Tibial nerve (tissue), 4 donors: ENCODE measurements at regions not wholly inside any gene's neighbourhood (a gene's known extent, or its start where the extent isn't known, plus 50 kb on each side); places are given as distances from the start of the nearest gene placed in this dataset.

Source experiments
- DNase-seq, 2 donors: peaks; one replicate each; pipeline ENCODE4 v3.0.0-alpha.2; 2019; ENCODE audit warnings: low spot score in 2 of 2
- H3K27ac ChIP-seq, 4 donors: fragments of 200-600 bp; sonication (generic) in 3 of 4; one replicate each; pipeline ENCODE4 v1.5.1; 2017 to 2019; ENCODE audit warnings: mild to moderate bottlenecking in 1 of 4
- H3K27me3 ChIP-seq, 2 donors: fragments of 200-600 bp; sonication (generic) in 1 of 2; one replicate each; pipeline versions ENCODE4 v1.5.1 to v1.6.0; 2017 to 2019
- H3K36me3 ChIP-seq, 3 donors: fragments of 200-600 bp; sonication (generic); one replicate each; pipeline ENCODE4 v1.5.1; 2018 to 2019
- H3K4me1 ChIP-seq, 4 donors: fragments of 200-600 bp; sonication (generic) in 3 of 4; one replicate each; pipeline ENCODE4 v1.5.1; 2017 to 2019
- H3K4me3 ChIP-seq, 4 donors: fragments of 200-600 bp; sonication (generic) in 3 of 4; one replicate each; pipeline ENCODE4 v1.5.1; 2017 to 2019; ENCODE audit warnings: mild to moderate bottlenecking in 1 of 4, moderate library complexity in 1 of 4
- H3K9me3 ChIP-seq, 4 donors: fragments of 200-600 bp; sonication (generic) in 3 of 4; one replicate each; pipeline ENCODE4 v1.5.1; 2017 to 2019
- EP300 ChIP-seq, 2 donors: sonication (generic); formaldehyde crosslinking; IDR thresholded peaks; one replicate each; pipeline ENCODE4 v1.6.1; 2017; ENCODE audit warnings: antibody characterized with exemption in 2 of 2, mild to moderate bottlenecking in 1 of 2
- POLR2A ChIP-seq, 2 donors: fragments of 450-650 bp; IDR thresholded peaks; one replicate each; pipeline ENCODE4 v1.6.1; 2017; ENCODE audit warnings: antibody characterized with exemption in 2 of 2, mild to moderate bottlenecking in 2 of 2, moderate library complexity in 2 of 2
- WGBS, 2 donors: methylation state at CpG; one replicate each; pipeline ENCODE4 v1.1.5; 2018; 5-methylcytosine and 5-hydroxymethylcytosine counted together
- TF ChIP-seq, protein P1 (sequence below), 5 experiments: fragments of 200-600 bp in 3 of 5; fragments of 450-650 bp in 2 of 5; sonication (generic) in 3 of 5; IDR thresholded peaks; one replicate each; pipeline ENCODE4 v1.5.1; 2016 to 2019; ENCODE audit warnings: antibody characterized with exemption in 5 of 5, mild to moderate bottlenecking in 3 of 5, moderate library complexity in 2 of 5

GRCh38 chr15:87752250-87752951, 504.1 kb downstream of the NTRK3 start:
- TF ChIP-seq POLR2A (IDR thresholded peaks at IDR 0.05) (no peak), EP300 (IDR thresholded peaks at IDR 0.05) (peak in 1 of 2 donors; percentile 75)
- TF ChIP-seq, protein P1, sequence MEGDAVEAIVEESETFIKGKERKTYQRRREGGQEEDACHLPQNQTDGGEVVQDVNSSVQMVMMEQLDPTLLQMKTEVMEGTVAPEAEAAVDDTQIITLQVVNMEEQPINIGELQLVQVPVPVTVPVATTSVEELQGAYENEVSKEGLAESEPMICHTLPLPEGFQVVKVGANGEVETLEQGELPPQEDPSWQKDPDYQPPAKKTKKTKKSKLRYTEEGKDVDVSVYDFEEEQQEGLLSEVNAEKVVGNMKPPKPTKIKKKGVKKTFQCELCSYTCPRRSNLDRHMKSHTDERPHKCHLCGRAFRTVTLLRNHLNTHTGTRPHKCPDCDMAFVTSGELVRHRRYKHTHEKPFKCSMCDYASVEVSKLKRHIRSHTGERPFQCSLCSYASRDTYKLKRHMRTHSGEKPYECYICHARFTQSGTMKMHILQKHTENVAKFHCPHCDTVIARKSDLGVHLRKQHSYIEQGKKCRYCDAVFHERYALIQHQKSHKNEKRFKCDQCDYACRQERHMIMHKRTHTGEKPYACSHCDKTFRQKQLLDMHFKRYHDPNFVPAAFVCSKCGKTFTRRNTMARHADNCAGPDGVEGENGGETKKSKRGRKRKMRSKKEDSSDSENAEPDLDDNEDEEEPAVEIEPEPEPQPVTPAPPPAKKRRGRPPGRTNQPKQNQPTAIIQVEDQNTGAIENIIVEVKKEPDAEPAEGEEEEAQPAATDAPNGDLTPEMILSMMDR (IDR thresholded peaks at IDR 0.05) = no peak
- Histone ChIP-seq H3K27me3 (no peaks in the 10 kb centered on the region), H3K9me3 (no peaks in the 10 kb centered on the region), H3K4me1 (peaks cover 0 to 24% (median 15%) of the 10 kb centered on the region in 4 donors), H3K36me3 (no peaks in the 10 kb centered on the region), H3K27ac (peak overlapping the region in 2 of 4 donors; percentile 14 to 23), H3K4me3 (no peak overlapping the region)
- WGBS, 2 donors = 9 to 12% methylated on average over 5 of the region's 5 CpGs
- DNase-seq = peak in 1 of 2 donors; percentile 36

GRCh38 chr15:87748483-87748882, 508.1 kb downstream of the NTRK3 start:
- TF ChIP-seq EP300 (IDR thresholded peaks at IDR 0.05) = no peak
- TF ChIP-seq POLR2A (IDR thresholded peaks at IDR 0.05) = no peak
- TF ChIP-seq, protein P1 (IDR thresholded peaks at IDR 0.05) = no peak
- Histone ChIP-seq H3K27me3 (no peaks in the 10 kb centered on the region), H3K9me3 (no peaks in the 10 kb centered on the region), H3K36me3 (no peaks in the 10 kb centered on the region), H3K4me1 (peaks cover 0 to 32% (median 15%) of the 10 kb centered on the region in 4 donors), H3K27ac (no peak overlapping the region), H3K4me3 (no peak overlapping the region)
- no peak for DNase-seq
- 89 to 96% methylated on average over 8 of the region's 8 CpGs for WGBS, 2 donors

DNA sequence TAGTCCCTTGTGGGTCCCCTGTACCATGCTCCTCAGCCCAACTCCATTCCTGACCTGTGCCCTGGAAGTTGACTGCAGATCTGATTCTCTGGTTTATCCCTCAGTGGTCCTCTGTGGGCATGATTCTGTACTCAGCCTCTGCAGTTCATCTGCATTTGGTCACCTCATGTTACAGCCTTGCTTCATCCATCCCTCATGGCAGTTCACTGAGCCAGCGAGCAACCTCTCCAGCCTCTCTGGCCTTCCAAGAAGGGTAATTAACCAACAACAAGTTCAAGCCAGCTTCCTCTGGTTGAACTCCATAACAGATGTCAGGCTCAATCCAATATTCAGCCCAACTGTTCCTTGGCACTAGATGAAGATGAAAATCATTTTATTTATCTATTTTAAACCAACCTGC, 509.5 kb downstream of the NTRK3 start:
- Histone ChIP-seq H3K4me3 (no peak overlapping the region), H3K27me3 (no peaks in the 10 kb centered on the region), H3K27ac (no peak overlapping the region), H3K9me3 (no peaks in the 10 kb centered on the region), H3K4me1 (peaks cover 0 to 18% (median 3%) of the 10 kb centered on the region in 4 donors), H3K36me3 (no peaks in the 10 kb centered on the region)
- TF ChIP-seq, protein P1 (IDR thresholded peaks at IDR 0.05) = no peak
- TF ChIP-seq POLR2A (IDR thresholded peaks at IDR 0.05) (no peak), EP300 (IDR thresholded peaks at IDR 0.05) (no peak)
- DNase-seq = no peak
- 59 to 63% methylated on average over 1 of the region's 1 CpG for WGBS, 2 donors

DNA sequence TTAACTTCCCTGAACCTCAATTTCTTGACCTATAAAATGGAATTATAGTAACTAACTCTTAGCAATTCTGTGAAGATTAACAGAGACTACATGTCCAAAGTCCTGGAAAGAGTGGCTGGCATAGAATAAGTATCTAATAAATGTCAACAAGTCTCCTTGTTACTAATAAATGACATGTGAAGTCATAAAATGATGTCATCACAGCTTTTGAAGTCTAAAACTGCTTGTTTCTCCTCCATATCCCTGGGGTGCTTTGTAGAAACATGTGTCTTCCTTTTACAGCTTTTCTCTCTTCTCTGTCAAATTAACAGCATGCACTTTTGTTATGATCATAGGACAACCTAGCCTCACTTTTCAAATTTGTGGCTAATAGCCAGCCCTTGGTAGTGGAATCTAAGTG, 510.2 kb downstream of the NTRK3 start:
- peaks cover 0 to 10% (median 0%) of the 10 kb centered on the region in 4 donors for H3K4me1 ChIP-seq
- no peak overlapping the region for H3K4me3 ChIP-seq
- H3K27ac ChIP-seq = no peak overlapping the region
- no peaks in the 10 kb centered on the region for H3K9me3 ChIP-seq
- H3K36me3 ChIP-seq = no peaks in the 10 kb centered on the region
- TF ChIP-seq EP300 (IDR thresholded peaks at IDR 0.05) (no peak), POLR2A (IDR thresholded peaks at IDR 0.05) (no peak)
- TF ChIP-seq, protein P1 (IDR thresholded peaks at IDR 0.05) = no peak
- H3K27me3 ChIP-seq = no peaks in the 10 kb centered on the region
- DNase-seq = no peak

DNA sequence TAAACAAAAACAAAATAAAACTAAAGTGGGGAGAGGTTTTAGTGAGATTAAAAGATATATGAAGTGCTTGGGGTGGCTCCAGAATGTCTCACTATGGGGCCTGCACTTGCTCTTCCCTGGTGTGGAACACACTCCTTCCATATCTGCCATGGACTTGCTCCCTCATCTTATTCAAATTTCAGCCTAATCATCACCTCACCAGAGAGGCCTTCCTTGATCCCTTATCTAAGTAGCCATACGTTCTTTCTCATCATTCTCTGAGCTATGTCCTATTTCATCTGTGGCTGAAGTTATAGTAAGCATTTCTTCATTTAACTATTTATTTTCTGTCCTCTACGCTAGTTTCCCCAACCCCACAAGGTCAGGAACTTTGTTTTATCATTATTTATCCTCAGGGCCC, 511.7 kb downstream of the NTRK3 start:
- H3K4me3 ChIP-seq = no peak overlapping the region
- H3K9me3 ChIP-seq = no peaks in the 10 kb centered on the region
- 92 to 93% methylated on average over 2 of the region's 2 CpGs for WGBS, 2 donors
- H3K27me3 ChIP-seq = no peaks in the 10 kb centered on the region
- no peak overlapping the region for H3K27ac ChIP-seq
- H3K4me1 ChIP-seq = peaks cover 0 to 10% (median 0%) of the 10 kb centered on the region in 4 donors
- DNase-seq = no peak
- TF ChIP-seq EP300 (IDR thresholded peaks at IDR 0.05) (no peak), POLR2A (IDR thresholded peaks at IDR 0.05) (no peak)
- TF ChIP-seq, protein P1 (IDR thresholded peaks at IDR 0.05) = no peak
- no peaks in the 10 kb centered on the region for H3K36me3 ChIP-seq
